ENCODE measurements at regions not wholly inside any gene's neighbourhood (a gene's known extent, or its start where the extent isn't known, plus 50 kb on each side); places are given as distances from the start of the nearest gene placed in this dataset.

- H3K4me3 ChIP-seq (ENCODE audit: insufficient read depth, low read length): no peak overlapping the region
- H3K4me2 ChIP-seq (ENCODE audit: insufficient read depth, low read length): no peak overlapping the region
- DNase-seq (ENCODE audit: insufficient read length, low spot score, missing footprints): no peak
- peaks cover 28% of the 10 kb centered on the region for H3K4me1 ChIP-seq (ENCODE audit: insufficient read depth, low read length)
- H3K27ac ChIP-seq (ENCODE audit: low read depth, low read length): no peak overlapping the region
- H3K27me3 ChIP-seq (ENCODE audit: insufficient read depth, low read length): no peaks in the 10 kb centered on the region
- H3K36me3 ChIP-seq (ENCODE audit: insufficient read depth, low read length): no peaks in the 10 kb centered on the region
- H3K79me2 ChIP-seq (ENCODE audit: insufficient read depth, low read length): no peaks in the 10 kb centered on the region
- no peak for TF ChIP-seq CTCF (IDR thresholded peaks at IDR 0.05; ENCODE audit: extremely low read depth, low read depth, low read length)
- no peaks in the 10 kb centered on the region for H4K20me1 ChIP-seq (ENCODE audit: insufficient read depth, low read length)
- no peaks in the 10 kb centered on the region for H3K9me3 ChIP-seq (ENCODE audit: low read depth, low read length)
- H2AFZ ChIP-seq (ENCODE audit: low read length): no peak overlapping the region
Observed at GRCh38 chr9:107216329-107216728, 66.8 kb upstream of the RAD23B start.

DNA sequence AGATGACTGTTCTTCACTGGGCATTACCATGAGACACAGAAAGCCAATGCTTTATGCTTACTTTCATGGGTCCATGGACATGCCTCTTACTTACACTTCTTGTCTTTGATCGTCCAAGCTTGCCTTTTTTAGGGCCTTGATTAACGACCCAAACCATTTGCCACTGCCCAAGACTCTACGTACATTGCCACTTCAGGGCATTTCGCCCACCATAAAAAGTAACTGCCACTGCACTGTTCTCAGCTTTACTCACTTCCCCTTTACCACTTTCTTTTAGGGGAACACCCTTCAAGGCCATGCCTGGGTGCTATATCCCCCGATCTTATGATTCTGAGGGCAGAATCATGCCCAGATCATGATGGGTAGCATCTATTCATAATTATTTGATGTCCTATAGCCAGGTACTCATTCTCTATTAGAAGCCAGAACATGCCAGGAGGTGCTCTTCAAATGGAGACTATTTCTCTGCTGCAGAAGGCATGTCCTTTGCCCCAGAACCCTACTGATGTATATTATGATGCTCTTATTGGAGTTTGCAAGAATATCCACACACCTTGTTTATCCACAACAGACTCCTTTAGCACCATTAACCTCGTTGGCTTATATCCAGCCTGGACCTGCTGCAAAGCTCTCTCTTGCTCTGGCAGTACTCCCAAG, 64.1 kb upstream of the RAD23B start:
- no peak overlapping the region for H3K27ac ChIP-seq (ENCODE audit: low read depth, low read length)
- H3K27me3 ChIP-seq (ENCODE audit: insufficient read depth, low read length): no peaks in the 10 kb centered on the region
- H2AFZ ChIP-seq (ENCODE audit: low read length): no peak overlapping the region
- H3K4me2 ChIP-seq (ENCODE audit: insufficient read depth, low read length): no peak overlapping the region
- H3K9me3 ChIP-seq (ENCODE audit: low read depth, low read length): no peaks in the 10 kb centered on the region
- H3K36me3 ChIP-seq (ENCODE audit: insufficient read depth, low read length): no peaks in the 10 kb centered on the region
- no peaks in the 10 kb centered on the region for H4K20me1 ChIP-seq (ENCODE audit: insufficient read depth, low read length)
- DNase-seq (ENCODE audit: insufficient read length, low spot score, missing footprints): no peak
- H3K79me2 ChIP-seq (ENCODE audit: insufficient read depth, low read length): no peaks in the 10 kb centered on the region
- no peak overlapping the region for H3K4me3 ChIP-seq (ENCODE audit: insufficient read depth, low read length)
- TF ChIP-seq CTCF (IDR thresholded peaks at IDR 0.05; ENCODE audit: extremely low read depth, low read depth, low read length): no peak
- H3K4me1 ChIP-seq (ENCODE audit: insufficient read depth, low read length): peaks cover 21% of the 10 kb centered on the region

DNA sequence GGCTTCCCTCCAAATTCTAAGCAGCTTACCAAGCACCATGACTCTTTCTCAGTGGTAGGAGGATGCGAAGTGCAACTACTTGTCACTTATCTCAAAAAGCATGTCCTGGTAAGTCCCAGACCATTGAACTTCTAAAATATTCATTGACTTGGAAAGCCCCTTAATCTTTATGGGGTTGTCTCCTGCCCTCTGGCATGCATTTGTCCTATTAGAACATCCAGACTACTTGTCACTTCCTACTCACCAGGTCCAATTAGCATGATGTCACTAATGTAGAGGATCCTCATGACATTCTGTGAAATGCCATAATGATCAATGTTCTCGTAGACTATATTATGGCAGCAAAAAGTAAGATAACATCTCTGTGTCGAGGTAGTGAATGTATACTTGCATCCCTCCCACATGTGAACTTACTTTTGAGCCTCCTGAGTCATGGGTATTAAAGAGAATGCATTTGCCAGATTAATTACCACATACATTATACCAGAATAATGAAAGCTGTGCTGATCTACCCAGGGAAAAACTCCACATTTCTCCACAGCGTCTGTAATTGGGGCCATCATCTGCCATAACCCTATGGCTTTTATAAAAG, 63.5 kb upstream of the RAD23B start:
- no peak for DNase-seq (ENCODE audit: insufficient read length, low spot score, missing footprints)
- Histone ChIP-seq H3K4me1 (ENCODE audit: insufficient read depth, low read length) (peaks cover 16% of the 10 kb centered on the region), H3K4me2 (ENCODE audit: insufficient read depth, low read length) (no peak overlapping the region), H3K79me2 (ENCODE audit: insufficient read depth, low read length) (no peaks in the 10 kb centered on the region), H4K20me1 (ENCODE audit: insufficient read depth, low read length) (no peaks in the 10 kb centered on the region), H3K27ac (ENCODE audit: low read depth, low read length) (no peak overlapping the region), H3K27me3 (ENCODE audit: insufficient read depth, low read length) (no peaks in the 10 kb centered on the region), H3K4me3 (ENCODE audit: insufficient read depth, low read length) (no peak overlapping the region), H3K36me3 (ENCODE audit: insufficient read depth, low read length) (no peaks in the 10 kb centered on the region), H2AFZ (ENCODE audit: low read length) (no peak overlapping the region), H3K9me3 (ENCODE audit: low read depth, low read length) (no peaks in the 10 kb centered on the region)
- TF ChIP-seq CTCF (IDR thresholded peaks at IDR 0.05; ENCODE audit: extremely low read depth, low read depth, low read length): no peak

DNA sequence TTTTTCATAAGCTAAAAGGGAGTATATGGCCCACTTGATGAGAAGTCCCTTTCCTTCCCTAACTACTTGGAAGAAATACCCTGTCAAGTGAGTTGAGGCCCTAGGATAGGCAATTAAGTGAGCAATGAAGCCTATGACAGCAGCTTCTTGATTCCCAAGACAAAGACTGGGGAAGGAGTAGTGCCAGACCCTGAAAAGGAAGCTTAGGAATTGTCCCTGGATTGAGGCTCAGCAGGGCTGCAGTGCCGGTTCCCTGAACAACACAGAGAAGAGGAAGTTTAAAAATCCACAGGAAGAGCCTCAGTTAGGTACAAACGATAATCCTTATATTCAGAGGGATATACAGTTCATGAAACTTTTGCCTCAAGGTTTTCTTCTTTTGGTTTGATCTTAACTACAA, 61.8 kb upstream of the RAD23B start:
- H3K27me3 ChIP-seq (ENCODE audit: insufficient read depth, low read length): no peaks in the 10 kb centered on the region
- no peaks in the 10 kb centered on the region for H3K79me2 ChIP-seq (ENCODE audit: insufficient read depth, low read length)
- no peak overlapping the region for H3K27ac ChIP-seq (ENCODE audit: low read depth, low read length)
- DNase-seq (ENCODE audit: insufficient read length, low spot score, missing footprints): no peak
- H3K4me1 ChIP-seq (ENCODE audit: insufficient read depth, low read length): peaks cover 5% of the 10 kb centered on the region
- peak overlapping the region; percentile 83 for H2AFZ ChIP-seq (ENCODE audit: low read length)
- H4K20me1 ChIP-seq (ENCODE audit: insufficient read depth, low read length): no peaks in the 10 kb centered on the region
- no peaks in the 10 kb centered on the region for H3K36me3 ChIP-seq (ENCODE audit: insufficient read depth, low read length)
- H3K4me3 ChIP-seq (ENCODE audit: insufficient read depth, low read length): no peak overlapping the region
- no peak overlapping the region for H3K4me2 ChIP-seq (ENCODE audit: insufficient read depth, low read length)
- no peak for TF ChIP-seq CTCF (IDR thresholded peaks at IDR 0.05; ENCODE audit: extremely low read depth, low read depth, low read length)
- no peaks in the 10 kb centered on the region for H3K9me3 ChIP-seq (ENCODE audit: low read depth, low read length)

Measured in osteoblast (primary cell).